Thyroid gland (tissue), 4 donors: ENCODE measurements at regions not wholly inside any gene's neighbourhood (a gene's known extent, or its start where the extent isn't known, plus 50 kb on each side); places are given as distances from the start of the nearest gene placed in this dataset.

ENCODE experiments used
- DNase-seq, 2 donors: peaks; one replicate each; pipeline ENCODE4 v3.0.0-alpha.2; 2019
- H3K27ac ChIP-seq, 3 donors: fragments of 200-600 bp; sonication (generic); 1 replicate in 2 of 3; 2 replicates in 1 of 3; pipeline ENCODE4 v1.5.1; 2016 to 2019; ENCODE audit warnings: mild to moderate bottlenecking in 1 of 3, moderate library complexity in 1 of 3
- H3K27me3 ChIP-seq: fragments of 200-600 bp; sonication (generic); one replicate; pipeline ENCODE4 v1.5.1; 2019
- H3K36me3 ChIP-seq, 2 donors: fragments of 200-600 bp; sonication (generic); one replicate each; pipeline ENCODE4 v1.5.1; 2016 to 2019
- H3K4me1 ChIP-seq, 2 donors: fragments of 200-600 bp; sonication (generic); one replicate each; pipeline ENCODE4 v1.5.1; 2017 to 2019
- H3K4me3 ChIP-seq, 3 donors: fragments of 200-600 bp; sonication (generic); replicated peaks in 1 of 3; 1 replicate in 2 of 3; 2 replicates in 1 of 3; pipeline ENCODE4 v1.5.1; 2016; ENCODE audit warnings: mild to moderate bottlenecking in 1 of 3
- H3K9me3 ChIP-seq: fragments of 200-600 bp; sonication (generic); one replicate; pipeline ENCODE4 v1.5.1; 2017
- CTCF ChIP-seq, 6 experiments: fragments of 200-600 bp in 3 of 6; fragments of 450-650 bp in 3 of 6; sonication (generic) in 3 of 6; IDR thresholded peaks; one replicate each; pipeline ENCODE4 v1.5.1; 2016 to 2019; ENCODE audit warnings: antibody characterized with exemption in 6 of 6, mild to moderate bottlenecking in 2 of 6, inconsistent platforms in 1 of 6, moderate library complexity in 1 of 6
- POLR2A ChIP-seq, 2 donors: fragments of 450-650 bp; IDR thresholded peaks; one replicate each; pipeline ENCODE4 v1.6.1; 2017; ENCODE audit warnings: antibody characterized with exemption in 2 of 2, mild to moderate bottlenecking in 2 of 2, moderate library complexity in 1 of 2
- WGBS, 2 donors: methylation state at CpG; one replicate each; pipeline ENCODE4 v1.1.5; 2017; 5-methylcytosine and 5-hydroxymethylcytosine counted together
- intact Hi-C: fragments of 100-400 bp; cut with DNase I; formaldehyde crosslinking; loops from one replicate; pipeline ENCODE4 v1.15.1; 2023

GRCh38 chr20:18922251-18922650, 108.7 kb downstream of the SCP2D1 start:
- 90 to 91% methylated on average over 3 of the region's 3 CpGs for WGBS, 2 donors
- intact Hi-C loops: no loop called here
- no peaks in the 10 kb centered on the region for H3K36me3 ChIP-seq
- DNase-seq: no peak
- H3K9me3 ChIP-seq: no peaks in the 10 kb centered on the region
- H3K27me3 ChIP-seq: no peaks in the 10 kb centered on the region
- H3K4me1 ChIP-seq: no peaks in the 10 kb centered on the region
- H3K4me3 ChIP-seq: no peak overlapping the region
- H3K27ac ChIP-seq: no peak overlapping the region
- TF ChIP-seq POLR2A (IDR thresholded peaks at IDR 0.05) (no peak), CTCF (IDR thresholded peaks at IDR 0.05) (no peak)

GRCh38 chr20:18922898-18923297, 109.3 kb downstream of the SCP2D1 start:
- H3K9me3 ChIP-seq: no peaks in the 10 kb centered on the region
- no peak overlapping the region for H3K27ac ChIP-seq
- 88 to 94% methylated on average over 2 of the region's 2 CpGs for WGBS, 2 donors
- no peaks in the 10 kb centered on the region for H3K27me3 ChIP-seq
- intact Hi-C loops: no loop called here
- H3K4me3 ChIP-seq: no peak overlapping the region
- no peaks in the 10 kb centered on the region for H3K36me3 ChIP-seq
- DNase-seq: no peak
- no peaks in the 10 kb centered on the region for H3K4me1 ChIP-seq
- TF ChIP-seq CTCF (IDR thresholded peaks at IDR 0.05) (no peak), POLR2A (IDR thresholded peaks at IDR 0.05) (no peak)

- DNase-seq: no peak
- no peak for TF ChIP-seq POLR2A (IDR thresholded peaks at IDR 0.05)
- H3K27ac ChIP-seq: no peak overlapping the region
- intact Hi-C loops: no loop called here
- no peaks in the 10 kb centered on the region for H3K36me3 ChIP-seq
- H3K4me3 ChIP-seq: no peak overlapping the region
- no peaks in the 10 kb centered on the region for H3K27me3 ChIP-seq
- H3K9me3 ChIP-seq: no peaks in the 10 kb centered on the region
- no peaks in the 10 kb centered on the region for H3K4me1 ChIP-seq
Observed at GRCh38 chr20:18926965-18927364, 113.4 kb downstream of the SCP2D1 start.

GRCh38 chr20:18928626-18929025, 115.0 kb downstream of the SCP2D1 start:
- Histone ChIP-seq H3K27me3 (no peaks in the 10 kb centered on the region), H3K36me3 (no peaks in the 10 kb centered on the region), H3K4me3 (no peak overlapping the region), H3K4me1 (no peaks in the 10 kb centered on the region), H3K27ac (no peak overlapping the region), H3K9me3 (no peaks in the 10 kb centered on the region)
- intact Hi-C loops: no loop called here
- no peak for DNase-seq
- TF ChIP-seq CTCF (IDR thresholded peaks at IDR 0.05) (no peak), POLR2A (IDR thresholded peaks at IDR 0.05) (no peak)

- no peak for DNase-seq
- TF ChIP-seq CTCF (IDR thresholded peaks at IDR 0.05): no peak
- no peak for TF ChIP-seq POLR2A (IDR thresholded peaks at IDR 0.05)
- intact Hi-C loops: no loop called here
- 94 to 97% methylated on average over 1 of the region's 1 CpG for WGBS, 2 donors
- Histone ChIP-seq H3K27ac (no peak overlapping the region), H3K27me3 (no peaks in the 10 kb centered on the region), H3K36me3 (no peaks in the 10 kb centered on the region), H3K4me1 (no peaks in the 10 kb centered on the region), H3K9me3 (no peaks in the 10 kb centered on the region), H3K4me3 (no peak overlapping the region)
Observed at GRCh38 chr20:18929800-18930199, 116.2 kb downstream of the SCP2D1 start.

- no peaks in the 10 kb centered on the region for H3K36me3 ChIP-seq
- no peak for TF ChIP-seq POLR2A (IDR thresholded peaks at IDR 0.05)
- TF ChIP-seq CTCF (IDR thresholded peaks at IDR 0.05): no peak
- WGBS, 2 donors: 77 to 88% methylated on average over 3 to 4 of the region's 4 CpGs
- H3K27me3 ChIP-seq: no peaks in the 10 kb centered on the region
- no peaks in the 10 kb centered on the region for H3K4me1 ChIP-seq
- H3K4me3 ChIP-seq: no peak overlapping the region
- H3K9me3 ChIP-seq: no peaks in the 10 kb centered on the region
- intact Hi-C loops: no loop called here
- no peak overlapping the region for H3K27ac ChIP-seq
- DNase-seq: no peak
Observed at GRCh38 chr20:18943542-18943941, 130.0 kb downstream of the SCP2D1 start.
